Lower leg skin (tissue), 3 donors: ENCODE measurements at regions not wholly inside any gene's neighbourhood (a gene's known extent, or its start where the extent isn't known, plus 50 kb on each side); places are given as distances from the start of the nearest gene placed in this dataset.

Source experiments
- POLR2A ChIP-seq, 2 donors: fragments of 450-650 bp; IDR thresholded peaks; one replicate each; pipeline ENCODE4 v1.6.1; 2016 to 2017; ENCODE audit warnings: antibody characterized with exemption in 2 of 2, mild to moderate bottlenecking in 1 of 2, moderate library complexity in 1 of 2
- TF ChIP-seq, protein P1 (sequence below), 3 donors: fragments of 450-650 bp; IDR thresholded peaks; one replicate each; pipeline ENCODE4 v1.5.1; 2016; ENCODE audit warnings: antibody characterized with exemption in 3 of 3, mild to moderate bottlenecking in 3 of 3, moderate library complexity in 2 of 3

DNA sequence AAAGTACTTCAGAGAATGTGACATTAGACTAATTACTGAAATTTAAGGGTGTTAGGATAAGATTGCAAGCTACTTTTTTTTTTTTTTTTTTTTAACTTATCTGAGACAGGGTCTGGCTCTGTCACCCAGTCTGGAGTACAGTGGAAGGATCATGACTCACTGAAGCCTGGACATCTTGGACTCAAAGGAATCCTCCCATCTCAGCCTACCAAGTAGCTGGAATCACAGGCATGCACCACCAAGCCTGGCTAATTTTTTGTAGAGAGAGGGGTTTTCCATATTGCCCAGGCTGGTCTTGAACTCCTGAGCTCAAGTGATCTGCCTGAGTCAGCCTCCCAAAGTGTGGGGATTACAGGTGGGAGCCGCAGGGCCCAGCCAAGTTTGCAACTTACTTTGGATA, 1246.0 kb upstream of the ZEB2 start:
- TF ChIP-seq, protein P1, sequence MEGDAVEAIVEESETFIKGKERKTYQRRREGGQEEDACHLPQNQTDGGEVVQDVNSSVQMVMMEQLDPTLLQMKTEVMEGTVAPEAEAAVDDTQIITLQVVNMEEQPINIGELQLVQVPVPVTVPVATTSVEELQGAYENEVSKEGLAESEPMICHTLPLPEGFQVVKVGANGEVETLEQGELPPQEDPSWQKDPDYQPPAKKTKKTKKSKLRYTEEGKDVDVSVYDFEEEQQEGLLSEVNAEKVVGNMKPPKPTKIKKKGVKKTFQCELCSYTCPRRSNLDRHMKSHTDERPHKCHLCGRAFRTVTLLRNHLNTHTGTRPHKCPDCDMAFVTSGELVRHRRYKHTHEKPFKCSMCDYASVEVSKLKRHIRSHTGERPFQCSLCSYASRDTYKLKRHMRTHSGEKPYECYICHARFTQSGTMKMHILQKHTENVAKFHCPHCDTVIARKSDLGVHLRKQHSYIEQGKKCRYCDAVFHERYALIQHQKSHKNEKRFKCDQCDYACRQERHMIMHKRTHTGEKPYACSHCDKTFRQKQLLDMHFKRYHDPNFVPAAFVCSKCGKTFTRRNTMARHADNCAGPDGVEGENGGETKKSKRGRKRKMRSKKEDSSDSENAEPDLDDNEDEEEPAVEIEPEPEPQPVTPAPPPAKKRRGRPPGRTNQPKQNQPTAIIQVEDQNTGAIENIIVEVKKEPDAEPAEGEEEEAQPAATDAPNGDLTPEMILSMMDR (IDR thresholded peaks at IDR 0.05): no peak
- TF ChIP-seq POLR2A (IDR thresholded peaks at IDR 0.05): no peak
